ENCODE measurements at regions not wholly inside any gene's neighbourhood (a gene's known extent, or its start where the extent isn't known, plus 50 kb on each side); places are given as distances from the start of the nearest gene placed in this dataset.

DNA sequence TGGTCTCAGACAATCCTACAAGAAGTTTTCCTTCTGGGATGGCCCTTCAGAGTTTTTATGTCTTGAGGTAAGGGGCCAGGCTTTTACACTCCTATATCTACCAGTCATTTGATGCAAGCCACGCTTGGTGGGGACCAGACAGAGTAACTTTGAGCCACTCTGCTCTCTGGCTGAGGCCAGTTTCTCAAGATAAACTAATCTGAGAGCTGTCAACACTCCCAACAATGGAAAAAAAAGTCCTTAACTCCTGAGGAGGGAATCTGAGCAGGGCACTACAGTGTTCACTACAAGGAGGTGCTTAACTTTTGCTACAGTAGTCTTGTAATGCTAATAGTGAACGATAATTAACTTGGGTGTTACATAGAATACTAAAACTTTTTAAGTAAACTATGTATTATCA is 62.7 kb downstream of the MRPS30 start:
- no peak for DNase-seq (ENCODE audit: low read depth in 1 of 2, low spot score in 1 of 2)
- no peak for TF ChIP-seq SPI1 (IDR thresholded peaks at IDR 0.05; ENCODE audit: borderline replicate concordance, low read depth)
- TF ChIP-seq POLR2AphosphoS5 (IDR thresholded peaks at IDR 0.05; ENCODE audit: low read depth) = no peak
- no peak for TF ChIP-seq GABPA (IDR thresholded peaks at IDR 0.05; ENCODE audit: low read depth)
- TF ChIP-seq, protein P1, sequence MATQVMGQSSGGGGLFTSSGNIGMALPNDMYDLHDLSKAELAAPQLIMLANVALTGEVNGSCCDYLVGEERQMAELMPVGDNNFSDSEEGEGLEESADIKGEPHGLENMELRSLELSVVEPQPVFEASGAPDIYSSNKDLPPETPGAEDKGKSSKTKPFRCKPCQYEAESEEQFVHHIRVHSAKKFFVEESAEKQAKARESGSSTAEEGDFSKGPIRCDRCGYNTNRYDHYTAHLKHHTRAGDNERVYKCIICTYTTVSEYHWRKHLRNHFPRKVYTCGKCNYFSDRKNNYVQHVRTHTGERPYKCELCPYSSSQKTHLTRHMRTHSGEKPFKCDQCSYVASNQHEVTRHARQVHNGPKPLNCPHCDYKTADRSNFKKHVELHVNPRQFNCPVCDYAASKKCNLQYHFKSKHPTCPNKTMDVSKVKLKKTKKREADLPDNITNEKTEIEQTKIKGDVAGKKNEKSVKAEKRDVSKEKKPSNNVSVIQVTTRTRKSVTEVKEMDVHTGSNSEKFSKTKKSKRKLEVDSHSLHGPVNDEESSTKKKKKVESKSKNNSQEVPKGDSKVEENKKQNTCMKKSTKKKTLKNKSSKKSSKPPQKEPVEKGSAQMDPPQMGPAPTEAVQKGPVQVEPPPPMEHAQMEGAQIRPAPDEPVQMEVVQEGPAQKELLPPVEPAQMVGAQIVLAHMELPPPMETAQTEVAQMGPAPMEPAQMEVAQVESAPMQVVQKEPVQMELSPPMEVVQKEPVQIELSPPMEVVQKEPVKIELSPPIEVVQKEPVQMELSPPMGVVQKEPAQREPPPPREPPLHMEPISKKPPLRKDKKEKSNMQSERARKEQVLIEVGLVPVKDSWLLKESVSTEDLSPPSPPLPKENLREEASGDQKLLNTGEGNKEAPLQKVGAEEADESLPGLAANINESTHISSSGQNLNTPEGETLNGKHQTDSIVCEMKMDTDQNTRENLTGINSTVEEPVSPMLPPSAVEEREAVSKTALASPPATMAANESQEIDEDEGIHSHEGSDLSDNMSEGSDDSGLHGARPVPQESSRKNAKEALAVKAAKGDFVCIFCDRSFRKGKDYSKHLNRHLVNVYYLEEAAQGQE (IDR thresholded peaks at IDR 0.05; ENCODE audit: insufficient replicate concordance, low read depth) = no peak
- TF ChIP-seq, protein P2, sequence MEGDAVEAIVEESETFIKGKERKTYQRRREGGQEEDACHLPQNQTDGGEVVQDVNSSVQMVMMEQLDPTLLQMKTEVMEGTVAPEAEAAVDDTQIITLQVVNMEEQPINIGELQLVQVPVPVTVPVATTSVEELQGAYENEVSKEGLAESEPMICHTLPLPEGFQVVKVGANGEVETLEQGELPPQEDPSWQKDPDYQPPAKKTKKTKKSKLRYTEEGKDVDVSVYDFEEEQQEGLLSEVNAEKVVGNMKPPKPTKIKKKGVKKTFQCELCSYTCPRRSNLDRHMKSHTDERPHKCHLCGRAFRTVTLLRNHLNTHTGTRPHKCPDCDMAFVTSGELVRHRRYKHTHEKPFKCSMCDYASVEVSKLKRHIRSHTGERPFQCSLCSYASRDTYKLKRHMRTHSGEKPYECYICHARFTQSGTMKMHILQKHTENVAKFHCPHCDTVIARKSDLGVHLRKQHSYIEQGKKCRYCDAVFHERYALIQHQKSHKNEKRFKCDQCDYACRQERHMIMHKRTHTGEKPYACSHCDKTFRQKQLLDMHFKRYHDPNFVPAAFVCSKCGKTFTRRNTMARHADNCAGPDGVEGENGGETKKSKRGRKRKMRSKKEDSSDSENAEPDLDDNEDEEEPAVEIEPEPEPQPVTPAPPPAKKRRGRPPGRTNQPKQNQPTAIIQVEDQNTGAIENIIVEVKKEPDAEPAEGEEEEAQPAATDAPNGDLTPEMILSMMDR (IDR thresholded peaks at IDR 0.05; ENCODE audit: insufficient read depth, low read length) = no peak
- no peak overlapping the region for H3K27ac ChIP-seq (replicated peaks)
- no peaks in the 10 kb centered on the region for H3K27me3 ChIP-seq (ENCODE audit: insufficient read depth, poor library complexity, severe bottlenecking)
- no peak overlapping the region for H3K4me3 ChIP-seq (replicated peaks; ENCODE audit: insufficient read depth, low read length)

DNA sequence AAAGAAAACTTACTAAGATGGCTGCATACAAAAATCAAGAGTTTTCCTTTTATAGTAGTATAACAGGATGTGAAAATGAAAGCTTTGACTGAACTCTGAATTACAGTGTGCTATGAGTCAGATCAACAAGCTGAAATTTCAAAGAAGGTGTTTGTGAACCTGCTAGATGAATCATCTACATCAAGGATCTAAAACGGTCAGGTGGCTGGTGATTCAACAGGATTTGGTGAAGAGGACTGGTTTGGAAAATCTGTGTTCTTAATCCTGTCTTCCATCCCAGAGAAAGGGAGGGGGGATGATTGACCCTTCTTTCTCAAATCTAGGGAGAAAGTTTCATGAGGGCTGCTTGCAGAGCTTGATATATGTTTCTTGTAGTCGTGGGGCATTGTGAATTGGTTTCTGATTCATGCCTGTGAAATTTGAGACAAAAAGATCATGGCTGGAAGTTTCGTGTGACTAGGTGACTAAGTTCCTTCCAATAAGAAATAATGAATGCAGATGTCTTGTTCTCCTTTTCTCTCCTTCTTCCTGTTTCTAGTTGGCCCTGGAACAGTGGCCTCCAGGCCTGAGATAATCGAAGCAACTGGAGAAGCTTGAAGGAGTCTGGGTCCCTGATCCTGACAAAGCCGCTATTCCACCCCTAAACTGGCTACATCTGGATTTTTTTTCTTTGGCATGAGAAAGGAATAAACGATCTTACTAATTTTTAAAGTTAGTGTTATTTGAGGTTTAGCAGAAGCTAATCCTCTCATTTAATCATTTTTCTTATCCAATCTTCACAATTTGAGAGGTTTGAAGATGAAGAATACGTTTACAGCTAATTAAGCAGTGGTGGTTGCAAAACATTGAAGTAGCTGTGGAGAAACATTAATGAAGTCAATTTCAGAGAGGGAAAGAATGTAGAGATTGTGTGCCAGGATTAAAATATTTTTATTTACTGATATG is 67.2 kb downstream of the MRPS30 start:
- Histone ChIP-seq H3K4me3 (replicated peaks; ENCODE audit: insufficient read depth, low read length) (no peak overlapping the region), H3K27me3 (ENCODE audit: insufficient read depth, poor library complexity, severe bottlenecking) (no peaks in the 10 kb centered on the region), H3K27ac (replicated peaks) (no peak overlapping the region)
- TF ChIP-seq GABPA (IDR thresholded peaks at IDR 0.05; ENCODE audit: low read depth) (no peak), POLR2AphosphoS5 (IDR thresholded peaks at IDR 0.05; ENCODE audit: low read depth) (no peak), SPI1 (IDR thresholded peaks at IDR 0.05; ENCODE audit: borderline replicate concordance, low read depth) (no peak)
- TF ChIP-seq, protein P1 (IDR thresholded peaks at IDR 0.05; ENCODE audit: insufficient replicate concordance, low read depth) = no peak
- TF ChIP-seq, protein P2 (IDR thresholded peaks at IDR 0.05; ENCODE audit: insufficient read depth, low read length) = no peak
- DNase-seq (ENCODE audit: low read depth in 1 of 2, low spot score in 1 of 2) = no peak

DNA sequence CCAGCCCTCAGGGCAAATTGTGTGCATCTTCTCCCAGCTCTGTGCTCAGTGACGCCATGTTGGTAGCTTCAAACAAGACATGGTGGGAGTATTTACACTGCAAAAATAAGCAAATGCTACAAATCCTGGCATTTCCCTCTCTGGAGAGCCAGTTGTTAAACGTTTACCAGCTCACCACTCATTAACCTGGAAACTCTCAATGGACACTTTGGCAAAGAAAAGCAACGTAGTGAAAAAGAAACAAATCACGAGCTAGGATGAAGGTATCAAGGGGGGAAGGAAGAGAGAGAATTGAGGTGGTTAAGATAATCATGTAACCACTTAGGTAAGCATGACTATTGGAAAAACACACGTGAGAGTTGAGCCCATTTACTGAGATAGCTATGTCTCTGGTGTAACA is 72.5 kb downstream of the MRPS30 start:
- no peak for DNase-seq (ENCODE audit: low read depth in 1 of 2, low spot score in 1 of 2)
- no peak for TF ChIP-seq POLR2AphosphoS5 (IDR thresholded peaks at IDR 0.05; ENCODE audit: low read depth)
- no peak for TF ChIP-seq SPI1 (IDR thresholded peaks at IDR 0.05; ENCODE audit: borderline replicate concordance, low read depth)
- no peak for TF ChIP-seq GABPA (IDR thresholded peaks at IDR 0.05; ENCODE audit: low read depth)
- TF ChIP-seq, protein P2 (IDR thresholded peaks at IDR 0.05; ENCODE audit: insufficient read depth, low read length) = no peak
- TF ChIP-seq, protein P1 (IDR thresholded peaks at IDR 0.05; ENCODE audit: insufficient replicate concordance, low read depth) = no peak
- H3K27ac ChIP-seq (replicated peaks) = no peak overlapping the region
- no peak overlapping the region for H3K4me3 ChIP-seq (replicated peaks; ENCODE audit: insufficient read depth, low read length)
- H3K27me3 ChIP-seq (ENCODE audit: insufficient read depth, poor library complexity, severe bottlenecking) = no peaks in the 10 kb centered on the region

Measured in HL-60 (cell line).